HepG2 (cell line): ENCODE measurements at regions not wholly inside any gene's neighbourhood (a gene's known extent, or its start where the extent isn't known, plus 50 kb on each side); places are given as distances from the start of the nearest gene placed in this dataset.

Experiments used
- ATAC-seq: fragments of 200-7000 bp; cut with Tn5 transposase; 3 replicates; pipeline ENCODE4 v1.9.1; 2020; ENCODE audit warnings: mild to moderate bottlenecking, moderate library complexity
- BruUV-seq: library from RNA; stranded (reverse); fragments of 400-500 nt; replicated peaks from 2 replicates; lab custom pipeline; 2021; lab: Mats Ljungman, UMichigan
- CTCF ChIA-PET: fragments of 300-600 bp; formaldehyde crosslinking; extraction: SDS; loops from one replicate; lab custom pipeline; 2021; ENCODE audit warnings: low total read pairs, inconsistent platforms, low intra/inter-chr PET ratio; lab: Yijun Ruan, JAX
- POLR2A ChIA-PET: fragments of 350-600 bp; sonication (Branson Sonifier 250); formaldehyde crosslinking; loops from one replicate; lab custom pipeline; 2020; ENCODE audit warnings: antibody characterized with exemption, inconsistent platforms; lab: Yijun Ruan, JAX
- DNase-seq: peaks from one replicate; pipeline ENCODE4 v3.0.0-alpha.2; 2015; ENCODE audit warnings: low spot score
- FAIRE-seq: peaks from 3 replicates; lab custom pipeline; 2011; peaks lifted over from hg19 to GRCh38; lab: Jason Lieb, UNC
- H2AFZ ChIP-seq: one replicate; pipeline ENCODE4 v1.6.1; 2011; ENCODE audit warnings: low read length, inconsistent platforms
- H3K27ac ChIP-seq: fragments of 300-600 bp; 3 replicates; pipeline ENCODE4 v1.8.0; 2011; ENCODE audit warnings: mixed run types, mild to moderate bottlenecking, mixed read lengths, low read length, inconsistent platforms; ENCODE audit not compliant: insufficient read depth; ENCODE audit errors: extremely low read length
- H3K27me3 ChIP-seq, 2 experiments: fragments of 200-600 bp in 1 of 2; 2 replicates in 1 of 2; 3 replicates in 1 of 2; pipeline versions ENCODE4 v1.6.0 to v1.8.0; 2011; ENCODE audit warnings: low read length in 2 of 2, mild to moderate bottlenecking in 2 of 2, moderate library complexity in 2 of 2, inconsistent platforms in 1 of 2; ENCODE audit not compliant: insufficient read depth in 2 of 2, control insufficient read depth in 1 of 2
- H3K36me3 ChIP-seq, 2 experiments: fragments of 200-600 bp in 1 of 2; replicated peaks in 1 of 2; 2 replicates in 1 of 2; 3 replicates in 1 of 2; pipeline versions ENCODE4 v1.5.1 to v1.8.0; 2011; ENCODE audit warnings: low read length in 2 of 2, inconsistent platforms in 1 of 2; ENCODE audit not compliant: insufficient read depth in 2 of 2, control insufficient read depth in 1 of 2
- H3K4me1 ChIP-seq: 2 replicates; pipeline ENCODE4 v1.5.1; 2012; ENCODE audit warnings: low read length, inconsistent platforms; ENCODE audit not compliant: insufficient read depth
- H3K4me2 ChIP-seq: 2 replicates; pipeline ENCODE4 v1.6.0; 2011; ENCODE audit warnings: low read depth, low read length, inconsistent platforms
- H3K4me3 ChIP-seq, 3 experiments: fragments of 200-600 bp in 1 of 3; sonication (generic), shearing (Covaris generic) in 1 of 3; replicated peaks in 1 of 3; 2 replicates each; pipeline ENCODE4 v1.5.1; 2011 to 2016; ENCODE audit warnings: low read length in 3 of 3, inconsistent platforms in 2 of 3, low read depth in 2 of 3, mild to moderate bottlenecking in 2 of 3, control low read depth in 1 of 3, mixed read lengths in 1 of 3; ENCODE audit not compliant: insufficient read depth in 1 of 3
- H3K79me2 ChIP-seq: one replicate; pipeline ENCODE4 v1.6.1; 2011; ENCODE audit warnings: low read length, inconsistent platforms; ENCODE audit not compliant: insufficient read depth
- H3K9ac ChIP-seq: 2 replicates; pipeline ENCODE4 v1.6.0; 2011; ENCODE audit warnings: mild to moderate bottlenecking, low read depth, low read length, inconsistent platforms; ENCODE audit not compliant: insufficient read depth
- H3K9me3 ChIP-seq: 2 replicates; pipeline ENCODE4 v1.5.1; 2012; ENCODE audit warnings: mild to moderate bottlenecking, low read length
- H4K20me1 ChIP-seq: 2 replicates; pipeline ENCODE4 v1.6.0; 2011; ENCODE audit warnings: inconsistent platforms, mild to moderate bottlenecking, low read length, moderate library complexity; ENCODE audit not compliant: insufficient read depth
- E2F5 ChIP-seq: sonication (generic); formaldehyde crosslinking; conservative IDR thresholded peaks from 2 replicates; pipeline ENCODE4 v1.4.0; 2020; ENCODE audit warnings: missing genetic modification reagents
- FOXJ3 ChIP-seq: sonication (generic); formaldehyde crosslinking; IDR thresholded peaks from 2 replicates; pipeline ENCODE4 v1.4.0; 2020; ENCODE audit warnings: missing genetic modification reagents, mild to moderate bottlenecking, borderline replicate concordance
- PRDM10 ChIP-seq: sonication (generic); formaldehyde crosslinking; IDR thresholded peaks from 2 replicates; pipeline ENCODE4 v1.4.0; 2020; ENCODE audit warnings: low read depth, missing genetic modification reagents
- SRSF9 ChIP-seq: fragments of 200-400 bp; formaldehyde crosslinking; IDR thresholded peaks from 2 replicates; pipeline ENCODE4 v1.6.1; 2018; ENCODE audit warnings: borderline replicate concordance, mild to moderate bottlenecking, low read depth, low read length; ENCODE audit not compliant: insufficient read depth, poor library complexity, severe bottlenecking
- ZBTB33 ChIP-seq: sonication (generic); formaldehyde crosslinking; IDR thresholded peaks from 2 replicates; pipeline ENCODE4 v1.4.0; 2020; ENCODE audit warnings: missing genetic modification reagents
- ZNF317 ChIP-seq: sonication (generic); formaldehyde crosslinking; IDR thresholded peaks from 2 replicates; pipeline ENCODE4 v1.5.0; 2020; ENCODE audit warnings: mild to moderate bottlenecking, missing genetic modification reagents
- ZNF451 ChIP-seq: sonication (generic); formaldehyde crosslinking; IDR thresholded peaks from 2 replicates; pipeline ENCODE4 v1.5.0; 2020; ENCODE audit warnings: mild to moderate bottlenecking, missing genetic modification reagents
- ZNF512B ChIP-seq: sonication (generic); formaldehyde crosslinking; IDR thresholded peaks from 2 replicates; pipeline ENCODE4 v1.5.1; 2020; ENCODE audit warnings: missing genetic modification reagents, mild to moderate bottlenecking, borderline replicate concordance
- WGBS: methylation state at CpG from one replicate; pipeline ENCODE4 v1.1.6; 2017; ENCODE audit warnings: low lambda C conversion rate; 5-methylcytosine and 5-hydroxymethylcytosine counted together
- in situ Hi-C: cut with HindIII; loops from 2 replicates; pipeline ENCODE4 v1.10.0; 2017; ENCODE audit warnings: low pct_unique_long_range_greater_than_20kb; ENCODE audit not compliant: extremely low pct_ligation_motif_present
- intact Hi-C: fragments of 100-400 bp; cut with micrococcal nuclease; formaldehyde crosslinking; loops from one replicate; pipeline ENCODE4 v1.10.0; 2022; ENCODE audit not compliant: unreplicated experiment

- no peak overlapping the region for H3K4me3 ChIP-seq
- H3K4me1 ChIP-seq: no peaks in the 10 kb centered on the region
- POLR2A ChIA-PET: no interaction called here
- no peak overlapping the region for H3K4me2 ChIP-seq
- ATAC-seq: no peak
- no peaks in the 10 kb centered on the region; a peak in 1 of 5 replicates for H3K27me3 ChIP-seq
- no peaks in the 10 kb centered on the region for H3K36me3 ChIP-seq
- H4K20me1 ChIP-seq: no peaks in the 10 kb centered on the region
- CTCF ChIA-PET: no interaction called here
- no peak for DNase-seq
- TF ChIP-seq E2F5 (no peak), SRSF9 (no peak), ZNF451 (CRISPR knock-in tag) (no peak), ZNF317 (peak; percentile 93)
- H3K9me3 ChIP-seq: peaks cover 40% of the 10 kb centered on the region
- H3K79me2 ChIP-seq: no peaks in the 10 kb centered on the region
- in situ Hi-C loops: no loop called here
- BruUV-seq: no TSS peak
- H2AFZ ChIP-seq: no peak overlapping the region
- no peak for FAIRE-seq
- H3K9ac ChIP-seq: no peak overlapping the region
- 23% methylated on average over 4 of the region's 4 CpGs for WGBS
- H3K27ac ChIP-seq: no peak overlapping the region
- intact Hi-C loops: no loop called here
Measured at GRCh38 chr13:103935117-103935516, 868.9 kb upstream of the SLC10A2 start.

- Histone ChIP-seq H3K4me3 (no peak overlapping the region), H3K36me3 (no peaks in the 10 kb centered on the region), H4K20me1 (no peaks in the 10 kb centered on the region), H3K27me3 (no peaks in the 10 kb centered on the region), H3K4me1 (no peaks in the 10 kb centered on the region), H3K79me2 (no peaks in the 10 kb centered on the region), H3K4me2 (no peak overlapping the region), H2AFZ (no peak overlapping the region), H3K9ac (no peak overlapping the region), H3K9me3 (peaks cover 34% of the 10 kb centered on the region), H3K27ac (no peak overlapping the region)
- ChIA-PET POLR2A (no interaction called here), CTCF (no interaction called here)
- DNase-seq (no peak), ATAC-seq (no peak), FAIRE-seq (no peak)
- BruUV-seq: no TSS peak
- 56% methylated on average over 12 of the region's 12 CpGs for WGBS
- in situ Hi-C loops: no loop called here
- intact Hi-C loops: no loop called here
- TF ChIP-seq ZNF512B (CRISPR knock-in tag): no peak
- no peak for TF ChIP-seq ZBTB33 (CRISPR knock-in tag)
- no peak for TF ChIP-seq FOXJ3 (CRISPR knock-in tag)
- TF ChIP-seq PRDM10: no peak
Measured at GRCh38 chr13:103931885-103932284, 865.7 kb upstream of the SLC10A2 start.
